DMS153 treated with DMSO at 0.1 percent for 48 hours (cell line): ENCODE measurements at regions not wholly inside any gene's neighbourhood (a gene's known extent, or its start where the extent isn't known, plus 50 kb on each side); places are given as distances from the start of the nearest gene placed in this dataset.

ENCODE experiments used
- DNase-seq: peaks from one replicate; lab custom pipeline; 2025; ENCODE audit not compliant: unreplicated experiment; lab: John Stamatoyannopoulos, UW

- no peak for DNase-seq
Observed at GRCh38 chr19:30609656-30610270, 237.6 kb downstream of the ZNF536 start.

- no peak for DNase-seq
Observed at GRCh38 chr19:30608471-30608870, 236.3 kb downstream of the ZNF536 start.
